ENCODE measurements at regions not wholly inside any gene's neighbourhood (a gene's known extent, or its start where the extent isn't known, plus 50 kb on each side); places are given as distances from the start of the nearest gene placed in this dataset.

DNA sequence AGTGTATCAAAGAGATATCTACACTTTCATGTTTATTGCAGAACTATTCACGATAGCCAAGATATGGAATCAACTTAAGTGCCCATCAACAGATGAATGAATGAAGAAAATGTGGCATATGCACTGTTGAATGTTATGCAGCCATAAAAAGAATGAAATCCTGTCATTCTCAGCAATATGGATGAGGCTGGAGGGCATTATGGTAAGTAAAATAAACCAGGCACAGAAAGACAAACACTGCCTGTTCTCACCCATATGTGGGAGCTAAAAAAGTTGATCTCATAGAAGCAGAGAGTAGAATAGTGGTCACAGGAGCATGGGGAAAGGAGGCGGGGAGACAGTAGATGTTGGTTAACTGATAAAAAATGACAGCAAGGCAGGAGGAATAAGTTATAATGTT, 561.8 kb downstream of the TOX3 start:
- TF ChIP-seq, protein P1, sequence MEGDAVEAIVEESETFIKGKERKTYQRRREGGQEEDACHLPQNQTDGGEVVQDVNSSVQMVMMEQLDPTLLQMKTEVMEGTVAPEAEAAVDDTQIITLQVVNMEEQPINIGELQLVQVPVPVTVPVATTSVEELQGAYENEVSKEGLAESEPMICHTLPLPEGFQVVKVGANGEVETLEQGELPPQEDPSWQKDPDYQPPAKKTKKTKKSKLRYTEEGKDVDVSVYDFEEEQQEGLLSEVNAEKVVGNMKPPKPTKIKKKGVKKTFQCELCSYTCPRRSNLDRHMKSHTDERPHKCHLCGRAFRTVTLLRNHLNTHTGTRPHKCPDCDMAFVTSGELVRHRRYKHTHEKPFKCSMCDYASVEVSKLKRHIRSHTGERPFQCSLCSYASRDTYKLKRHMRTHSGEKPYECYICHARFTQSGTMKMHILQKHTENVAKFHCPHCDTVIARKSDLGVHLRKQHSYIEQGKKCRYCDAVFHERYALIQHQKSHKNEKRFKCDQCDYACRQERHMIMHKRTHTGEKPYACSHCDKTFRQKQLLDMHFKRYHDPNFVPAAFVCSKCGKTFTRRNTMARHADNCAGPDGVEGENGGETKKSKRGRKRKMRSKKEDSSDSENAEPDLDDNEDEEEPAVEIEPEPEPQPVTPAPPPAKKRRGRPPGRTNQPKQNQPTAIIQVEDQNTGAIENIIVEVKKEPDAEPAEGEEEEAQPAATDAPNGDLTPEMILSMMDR (IDR thresholded peaks at IDR 0.05): no peak
- no peak for TF ChIP-seq ZFX (IDR thresholded peaks at IDR 0.05; ENCODE audit: borderline replicate concordance)
